GM12865 (cell line): ENCODE measurements at regions not wholly inside any gene's neighbourhood (a gene's known extent, or its start where the extent isn't known, plus 50 kb on each side); places are given as distances from the start of the nearest gene placed in this dataset.

Experiments
- DNase-seq: peaks from one replicate; pipeline ENCODE4 v3.0.0; 2010; ENCODE audit warnings: low read depth
- H3K4me3 ChIP-seq: 2 replicates; pipeline ENCODE4 v1.5.1; 2011; ENCODE audit warnings: mild to moderate bottlenecking, low read depth, low read length, control low read depth
- CTCF ChIP-seq: IDR thresholded peaks from 2 replicates; pipeline ENCODE4 v1.5.1; 2011; ENCODE audit warnings: low read length, control low read depth, low read depth, inconsistent platforms; ENCODE audit not compliant: insufficient read depth; ENCODE audit errors: missing control alignments

GRCh38 chr2:175575346-175576258, 394.1 kb upstream of the ATP5MC3 start:
- peak; percentile 83 for DNase-seq
- no peak for TF ChIP-seq CTCF
- H3K4me3 ChIP-seq, result no peak overlapping the region

- no peak overlapping the region for H3K4me3 ChIP-seq
- no peak for TF ChIP-seq CTCF
- no peak for DNase-seq
Measured at GRCh38 chr2:175574069-175574468, 392.6 kb upstream of the ATP5MC3 start.

- no peak for TF ChIP-seq CTCF
- H3K4me3 ChIP-seq, result no peak overlapping the region
- no peak for DNase-seq
Measured at GRCh38 chr2:175571078-175571653, 389.7 kb upstream of the ATP5MC3 start.

GRCh38 chr2:175568109-175568730, 386.7 kb upstream of the ATP5MC3 start:
- no peak for DNase-seq
- no peak overlapping the region for H3K4me3 ChIP-seq
- TF ChIP-seq CTCF, result no peak

- no peak for DNase-seq
- H3K4me3 ChIP-seq, result no peak overlapping the region
- no peak for TF ChIP-seq CTCF
Measured at GRCh38 chr2:175567435-175568061, 386.0 kb upstream of the ATP5MC3 start.

- no peak for TF ChIP-seq CTCF
- H3K4me3 ChIP-seq, result no peak overlapping the region
- DNase-seq, result no peak
Measured at GRCh38 chr2:175560521-175561169, 379.1 kb upstream of the ATP5MC3 start.
